DMS153 treated with DMSO at 0.1 percent for 48 hours (cell line): ENCODE measurements at regions not wholly inside any gene's neighbourhood (a gene's known extent, or its start where the extent isn't known, plus 50 kb on each side); places are given as distances from the start of the nearest gene placed in this dataset.
"Not testable (repeated sequence)": the region's sequence is repeated elsewhere in the genome, so short reads cannot be mapped to it uniquely, and the experiment has no call there.

Source experiments
- DNase-seq: peaks from one replicate; lab custom pipeline; 2025; ENCODE audit not compliant: unreplicated experiment; lab: John Stamatoyannopoulos, UW

DNA sequence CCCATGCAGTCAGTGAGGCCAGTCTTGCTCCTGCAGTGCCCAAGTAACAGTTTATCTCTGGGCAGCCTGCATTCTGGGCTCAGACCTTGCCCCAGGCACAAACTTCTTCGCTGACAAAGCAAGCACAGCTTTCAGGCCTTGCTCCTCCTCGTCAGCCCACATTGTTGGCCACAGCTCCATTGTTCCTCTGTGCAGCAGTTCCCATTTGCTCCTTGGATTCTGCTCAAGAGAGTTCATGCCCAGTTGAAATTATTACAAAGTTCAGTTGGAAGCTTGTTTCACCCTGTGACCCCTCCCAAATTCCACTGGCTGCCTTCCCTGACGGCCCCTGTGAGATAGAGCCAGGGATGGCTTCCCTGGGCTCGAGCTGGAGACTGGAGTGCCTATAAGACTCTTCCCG is 163.4 kb upstream of the DDHD1 start:
- no peak for DNase-seq

DNA sequence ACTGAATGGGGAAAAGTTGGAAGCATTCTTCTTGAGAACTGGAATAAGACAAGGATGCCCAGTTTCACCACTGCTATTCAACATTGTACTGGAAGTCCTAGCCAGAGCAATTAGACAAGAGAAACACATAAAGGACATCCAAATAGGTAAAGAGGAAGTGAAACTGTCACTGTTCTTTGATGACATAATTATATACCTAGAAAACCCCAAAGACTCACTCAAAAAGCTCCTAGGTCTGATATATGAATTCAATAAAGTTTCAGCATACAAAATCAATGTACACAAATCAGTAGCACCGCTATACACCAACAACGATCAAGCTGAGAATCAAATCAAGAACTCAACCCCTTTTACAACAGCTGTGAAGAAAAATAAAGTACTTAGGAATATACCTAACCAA is 157.3 kb upstream of the DDHD1 start:
- DNase-seq = no peak

DNA sequence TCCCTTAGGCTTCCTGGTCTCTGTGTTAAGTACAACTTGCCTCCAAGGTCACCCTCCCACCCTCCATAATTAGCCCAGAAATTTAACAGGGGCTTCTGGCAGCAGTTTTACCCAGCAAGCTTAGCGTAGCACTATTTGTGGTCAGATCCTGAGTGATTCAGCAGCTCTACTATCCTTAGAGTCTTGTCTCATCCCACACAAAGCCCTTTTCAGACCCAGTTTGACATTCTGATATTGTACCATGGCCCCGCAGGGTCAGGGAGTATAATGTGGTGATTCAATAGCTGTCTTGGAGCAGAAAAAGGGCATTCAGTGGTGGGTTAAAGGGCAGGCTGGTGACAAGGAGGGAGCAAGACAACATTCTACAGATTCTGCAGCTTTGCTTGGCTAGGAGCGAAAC is 153.8 kb upstream of the DDHD1 start:
- no peak for DNase-seq

DNA sequence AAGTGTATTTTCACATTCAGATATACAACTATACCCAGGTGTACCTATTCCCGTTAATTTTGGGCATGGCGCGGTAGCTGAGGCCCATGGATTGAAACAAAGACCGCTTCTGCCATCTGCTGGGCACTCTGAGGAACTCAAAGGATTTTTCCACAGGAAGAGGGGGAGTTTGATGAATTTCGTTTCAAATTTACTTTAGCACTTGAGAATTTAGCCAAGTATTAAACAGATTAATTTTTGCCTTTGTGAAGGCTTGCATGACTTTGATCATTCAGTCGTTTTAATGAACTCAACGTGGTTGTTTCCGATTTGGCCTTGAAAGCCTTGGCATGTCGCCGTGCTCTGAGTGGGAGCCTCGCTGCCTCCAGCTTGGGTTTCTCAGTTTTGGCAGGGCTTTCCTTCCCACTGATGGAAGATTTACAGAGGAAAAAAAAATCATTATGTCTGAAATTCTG is 153.2 kb upstream of the DDHD1 start:
- DNase-seq = peak; percentile 59

DNA sequence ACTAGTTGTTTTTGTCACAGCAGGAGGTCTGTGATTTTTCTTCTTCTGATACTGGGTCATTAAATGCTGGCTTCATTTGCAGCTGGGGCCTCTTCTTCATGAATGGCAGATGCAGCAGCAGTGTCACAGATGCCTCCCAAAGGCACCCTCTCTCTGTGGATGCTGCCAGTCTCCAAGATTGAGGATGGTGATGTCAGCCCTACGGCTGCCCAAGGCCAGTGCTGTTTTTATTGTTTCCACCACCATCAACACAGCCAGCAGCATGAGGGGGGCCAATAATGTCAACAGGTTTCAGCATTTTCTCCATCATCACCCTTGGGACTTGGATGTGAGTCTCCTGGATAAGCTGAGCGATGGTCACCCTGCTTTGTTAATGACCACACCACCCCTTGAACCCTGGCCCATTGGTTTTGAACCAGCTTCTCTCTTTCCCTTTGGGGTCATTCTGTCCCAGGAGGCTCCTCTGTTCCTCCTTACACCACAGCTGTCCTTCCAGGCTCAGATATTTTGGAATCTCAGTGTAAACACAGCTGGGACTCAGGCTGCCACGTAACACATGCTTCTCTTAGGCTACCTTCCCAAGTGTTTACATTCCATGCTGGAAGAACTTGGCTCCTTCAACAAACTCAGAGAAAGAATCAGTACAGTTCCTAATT is 151.7 kb upstream of the DDHD1 start:
- DNase-seq = no peak

DNA sequence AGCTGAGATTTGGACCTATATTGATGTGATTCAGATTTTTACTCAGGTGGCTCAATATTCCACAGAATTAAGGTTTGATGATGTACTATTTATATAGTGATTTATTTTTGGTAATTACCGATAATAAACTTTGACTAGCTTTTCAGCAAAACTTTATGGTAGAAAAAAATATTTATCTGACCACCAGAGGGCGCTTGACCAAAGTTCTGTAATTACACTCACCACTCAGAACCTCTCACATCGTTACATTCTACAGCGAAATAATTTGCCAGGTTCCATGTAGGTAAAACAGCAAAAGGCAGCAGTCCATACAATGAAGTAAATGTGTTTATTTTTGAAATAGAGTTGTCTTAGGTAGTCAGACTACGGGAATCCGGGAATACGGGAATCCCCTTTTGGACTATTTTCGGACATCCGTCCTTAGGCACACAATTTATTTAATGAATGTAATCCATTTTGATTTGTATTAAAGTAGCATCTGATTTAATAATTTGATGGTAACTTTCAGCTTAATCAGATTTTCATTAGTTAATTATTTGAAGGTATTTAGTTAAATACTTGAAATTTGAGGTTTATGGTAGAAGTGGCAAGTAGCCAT is 143.0 kb upstream of the DDHD1 start:
- DNase-seq = peak; percentile 8

DNA sequence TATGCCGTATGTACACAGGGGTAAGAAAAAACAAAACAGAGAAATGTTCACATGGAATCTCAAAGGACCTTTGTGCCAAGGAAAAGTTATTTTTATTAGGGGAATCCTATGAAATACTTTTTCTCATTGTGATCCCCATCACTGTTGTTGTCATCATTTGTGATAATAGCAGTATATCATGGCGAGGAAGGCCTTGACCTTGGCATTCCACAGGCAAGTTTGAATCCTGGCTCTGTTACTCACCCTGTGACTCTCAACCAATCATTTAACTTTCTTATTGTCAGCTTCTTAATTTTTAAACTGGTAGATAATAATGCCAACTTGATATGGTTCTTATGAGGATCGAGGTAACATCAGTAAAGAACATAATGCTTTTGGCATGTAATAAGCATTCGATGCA is 142.2 kb upstream of the DDHD1 start:
- DNase-seq = no peak

DNA sequence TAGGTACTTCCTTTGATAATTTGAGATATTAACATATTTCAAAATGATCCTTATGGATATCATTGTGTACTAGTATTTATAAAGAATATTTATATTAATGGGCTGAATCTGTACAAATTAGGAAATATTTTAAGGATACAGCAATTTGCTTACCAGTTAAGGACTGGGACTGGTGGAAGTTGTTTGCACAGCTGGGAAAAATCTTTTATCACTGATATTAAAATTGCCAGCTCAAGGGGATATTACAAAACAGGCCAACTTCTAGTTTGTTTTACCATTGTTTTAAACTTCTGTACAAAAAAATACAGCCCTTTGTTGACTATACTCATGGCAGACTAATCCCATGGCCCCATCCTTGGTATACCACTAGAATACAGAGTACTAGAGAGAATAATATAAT is 133.2 kb upstream of the DDHD1 start:
- DNase-seq = no peak

DNA sequence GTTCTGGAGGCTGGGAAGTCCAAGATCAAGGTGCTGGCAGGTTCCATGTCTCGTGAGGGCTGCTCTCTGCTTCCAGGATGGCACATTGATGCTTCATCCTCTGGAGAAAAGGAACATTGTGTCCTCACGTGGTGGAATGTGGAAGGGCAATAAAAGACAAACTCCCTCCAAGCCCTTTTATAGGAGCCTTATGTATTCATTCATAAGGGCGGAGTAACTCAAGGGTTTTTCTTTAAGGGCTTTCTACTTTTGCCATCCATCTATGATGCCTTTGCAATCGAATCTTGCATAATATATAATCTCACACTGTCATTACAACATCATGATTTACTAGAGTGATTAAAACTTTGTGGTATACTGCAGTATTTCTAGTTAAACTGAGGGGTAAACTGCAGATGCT is 132.7 kb upstream of the DDHD1 start:
- DNase-seq = no peak

DNA sequence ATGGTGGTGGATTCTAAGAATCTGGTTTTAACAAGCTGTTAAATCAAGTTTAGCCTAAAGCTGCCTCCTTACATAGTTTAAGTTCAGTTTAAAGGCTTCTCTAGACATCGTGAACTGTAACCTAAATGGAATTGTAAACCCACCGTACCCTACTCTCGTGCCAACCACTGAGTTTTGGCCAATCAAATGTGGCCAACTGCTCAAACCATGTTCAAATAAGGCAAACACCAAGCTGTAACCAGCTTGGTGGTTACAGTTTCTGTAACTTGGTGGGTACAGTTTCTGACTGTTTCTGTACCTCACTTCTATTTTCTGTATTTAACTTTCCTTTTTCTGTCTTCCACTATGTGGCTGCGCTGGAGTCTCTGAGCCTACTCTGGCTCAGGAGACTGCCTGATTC is 131.9 kb upstream of the DDHD1 start:
- DNase-seq = no peak

DNA sequence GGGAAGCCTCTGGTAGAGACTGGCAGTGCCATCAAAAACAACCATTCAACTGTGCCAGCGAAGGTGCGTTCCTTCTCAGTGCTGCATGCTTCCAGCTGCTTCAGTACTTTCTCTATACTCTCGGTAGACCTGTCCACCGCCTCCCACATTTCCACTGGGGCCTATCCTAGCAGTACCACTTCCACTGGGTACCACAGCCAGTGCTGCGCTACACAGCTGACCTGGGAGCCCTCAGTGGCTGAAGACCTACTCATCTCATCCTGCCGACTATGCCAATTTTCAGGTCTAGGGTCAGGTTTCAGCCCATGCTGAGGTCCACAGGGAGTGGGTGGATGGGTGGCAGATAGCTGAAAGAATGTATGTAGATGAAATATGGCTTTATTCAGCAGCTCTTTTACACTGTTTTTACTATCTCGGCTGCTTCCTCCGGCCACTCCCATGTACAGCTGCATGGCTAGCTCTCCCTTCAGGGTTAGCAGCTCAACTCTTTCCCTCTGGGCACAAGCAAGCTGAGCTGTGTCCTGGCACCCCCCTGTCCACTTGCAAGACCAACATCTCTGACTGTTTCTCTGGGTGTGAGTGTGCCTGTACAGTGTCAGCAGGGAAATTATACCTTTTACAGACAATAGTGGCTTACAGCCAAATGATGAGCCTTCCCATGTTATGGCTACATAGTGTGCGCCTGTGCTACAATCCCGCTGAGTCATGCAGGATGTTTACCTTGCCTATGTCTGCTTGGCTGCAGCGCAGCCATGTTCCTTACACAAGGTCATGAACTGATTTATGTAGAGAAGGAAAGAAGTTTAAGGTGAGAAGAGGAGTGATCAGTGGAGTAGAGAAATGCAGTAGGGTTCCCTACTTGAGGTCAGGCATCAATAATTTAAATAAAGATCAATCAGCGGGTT is 125.7 kb upstream of the DDHD1 start:
- no peak for DNase-seq

DNA sequence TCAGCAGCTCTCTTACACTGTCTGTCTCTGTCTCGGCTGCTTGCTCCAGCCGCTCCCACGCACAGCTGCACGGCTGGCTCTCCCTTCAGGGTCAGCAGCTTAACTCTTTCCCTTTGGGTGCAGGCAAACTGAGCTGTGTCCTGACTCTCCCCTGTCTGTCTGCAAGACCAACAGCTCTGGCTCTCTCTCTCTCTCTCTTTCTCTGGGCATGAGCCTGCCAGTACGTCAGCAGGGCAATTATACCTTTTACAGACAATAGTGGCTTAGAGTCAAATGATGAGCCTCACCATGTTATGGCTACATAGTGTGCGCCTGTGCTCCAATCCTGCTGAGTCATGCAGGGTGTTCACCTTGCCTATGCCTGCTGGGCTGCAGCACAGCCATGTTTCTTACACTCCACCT is 120.5 kb upstream of the DDHD1 start:
- DNase-seq = no peak

DNA sequence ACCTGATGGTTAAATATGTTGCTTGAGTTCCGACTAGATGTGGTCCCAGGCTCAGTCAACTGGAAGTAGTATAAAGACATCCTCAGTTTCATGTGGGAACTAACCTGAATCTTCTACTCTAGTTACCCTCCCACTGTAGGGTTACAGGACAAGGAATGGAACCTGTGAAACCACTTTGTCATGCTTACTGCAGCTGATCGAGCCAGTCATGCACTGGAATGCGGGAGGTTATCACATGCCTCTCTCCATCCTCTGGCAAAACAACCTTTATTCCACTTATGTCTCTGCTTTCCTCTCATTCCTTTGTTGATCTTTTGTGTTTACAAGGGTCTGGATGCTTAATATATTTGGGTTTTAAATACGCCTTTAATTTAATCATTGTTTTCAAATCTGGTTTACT is 111.9 kb upstream of the DDHD1 start:
- DNase-seq = no peak

DNA sequence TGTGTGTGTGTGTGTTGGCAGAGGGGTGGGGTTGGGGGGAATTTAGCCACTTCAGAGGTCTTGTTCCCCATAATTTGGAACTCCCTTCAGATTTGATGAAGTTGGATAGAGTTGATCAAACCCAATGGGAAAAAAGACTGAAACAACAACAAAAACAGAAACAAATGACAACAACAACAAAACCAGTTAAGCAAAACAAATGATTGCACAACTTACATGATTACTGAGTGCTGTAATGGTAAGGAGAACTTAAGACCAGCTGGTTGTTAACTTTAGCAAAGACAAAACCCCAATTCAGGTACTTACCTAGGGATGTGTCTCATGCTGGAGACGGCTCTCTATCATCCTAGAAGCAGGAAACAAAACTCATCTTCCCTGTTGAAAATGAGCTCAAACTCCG is 107.8 kb upstream of the DDHD1 start:
- DNase-seq = no peak

DNA sequence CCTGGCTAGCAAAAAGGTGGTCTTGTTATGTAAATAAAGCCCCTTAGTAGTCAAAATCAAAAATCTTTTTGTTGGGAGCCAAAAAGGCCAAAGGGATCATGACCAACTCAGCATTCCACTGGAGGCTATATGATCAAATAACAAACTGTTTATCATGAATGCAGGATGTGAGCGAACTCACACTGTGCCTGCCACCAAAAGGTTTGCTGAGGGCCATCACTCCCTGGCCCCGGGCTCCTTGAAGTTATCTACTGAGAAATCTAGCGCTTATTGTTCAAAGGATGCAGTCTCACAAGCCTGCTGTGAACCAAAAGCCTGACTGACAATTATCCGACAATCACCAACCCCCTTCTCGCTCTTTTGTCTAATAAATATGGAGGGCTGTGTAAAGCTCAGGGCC is 107.2 kb upstream of the DDHD1 start:
- no peak for DNase-seq

DNA sequence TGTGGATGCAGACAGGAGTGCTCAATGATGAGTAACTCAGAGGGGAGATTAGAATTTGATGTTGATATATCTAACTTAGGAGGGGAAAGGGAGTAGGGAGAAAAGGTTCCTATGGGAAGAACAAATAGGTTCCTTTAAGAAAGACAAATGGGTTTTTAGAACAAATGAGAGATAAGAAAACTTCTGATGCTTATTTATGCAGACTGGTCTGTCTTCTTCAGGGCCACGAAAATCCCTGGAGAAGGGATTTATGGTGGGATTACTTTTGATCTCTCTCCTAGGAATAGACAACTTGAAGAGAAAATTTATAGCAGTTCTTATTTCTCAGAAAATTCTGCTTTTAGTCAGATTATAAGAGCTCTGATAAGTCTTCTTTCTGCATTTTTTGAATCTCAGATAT is 99.0 kb upstream of the DDHD1 start:
- no peak for DNase-seq

DNA sequence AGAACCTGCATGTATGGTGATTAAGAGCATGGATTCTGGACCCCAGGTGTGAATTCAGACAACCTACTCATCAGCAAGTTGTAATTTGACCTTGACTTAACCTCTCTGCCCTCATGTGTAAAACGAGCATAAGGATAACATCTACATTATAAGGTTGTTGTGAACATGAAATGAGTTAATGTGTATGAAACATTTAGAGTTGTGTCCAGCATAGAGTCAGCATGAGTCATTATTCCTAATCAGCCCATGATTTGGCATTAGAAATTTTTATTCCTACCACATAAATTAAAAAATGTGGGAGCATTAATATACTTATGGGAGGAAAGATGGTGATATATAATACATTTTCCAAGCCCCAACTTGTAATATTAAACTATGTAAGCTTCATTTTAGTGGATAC is 95.9 kb upstream of the DDHD1 start:
- DNase-seq = no peak

DNA sequence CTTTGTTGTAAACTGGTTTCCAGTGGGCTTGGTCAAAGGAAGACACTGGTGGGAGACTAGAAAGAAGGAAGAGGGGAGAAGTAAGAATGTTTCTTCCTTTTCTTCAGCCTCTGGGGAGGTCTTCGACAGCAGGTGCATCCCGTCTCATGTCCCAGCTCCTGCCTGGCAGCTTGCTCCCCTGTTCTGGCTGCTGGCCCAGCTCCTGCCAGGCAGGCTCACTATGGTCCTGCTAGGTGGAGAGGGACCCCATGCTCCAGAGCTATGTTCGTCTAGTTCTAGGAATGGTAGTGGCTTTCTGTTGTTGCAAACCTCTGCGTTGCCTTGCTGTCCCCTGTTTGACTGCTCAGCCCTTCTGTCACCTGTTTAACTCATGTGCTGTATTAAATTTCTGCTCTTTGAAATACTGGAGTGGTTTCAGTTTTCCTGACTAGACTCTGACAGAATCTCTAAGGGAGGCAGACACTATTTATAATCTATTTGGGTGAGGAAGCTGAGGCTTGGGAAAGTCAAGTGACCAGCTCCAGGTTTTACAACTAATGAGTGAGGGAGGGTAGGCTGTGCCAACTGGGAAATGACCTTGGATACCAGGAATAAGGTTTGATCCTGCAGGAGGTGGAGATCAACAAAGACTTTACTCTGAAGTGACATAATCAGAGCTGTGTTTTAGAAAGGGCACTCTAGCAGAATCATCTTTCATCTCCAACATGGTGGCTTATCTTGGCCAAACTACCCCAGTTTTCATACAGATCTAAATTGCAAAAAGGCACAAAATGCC is 94.7 kb upstream of the DDHD1 start:
- no peak for DNase-seq

DNA sequence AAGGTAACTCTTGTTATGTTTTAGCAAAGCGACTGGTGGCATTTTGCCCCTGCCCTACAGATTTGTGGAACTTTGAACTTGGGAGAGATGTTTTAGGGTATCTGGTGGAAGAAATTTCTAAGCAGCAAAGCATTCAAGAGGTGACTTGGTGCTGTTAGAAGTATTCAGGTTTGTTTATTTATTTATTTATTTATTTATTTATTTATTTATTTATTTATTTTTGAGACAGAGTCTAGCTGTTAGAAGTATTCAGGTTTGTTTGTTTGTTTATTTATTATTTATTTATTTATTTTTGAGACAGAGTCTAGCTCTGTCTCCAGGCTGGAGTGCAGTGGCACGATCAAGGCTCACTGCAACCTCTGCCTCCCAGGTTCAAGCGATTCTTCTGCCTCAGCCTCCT is 89.8 kb upstream of the DDHD1 start:
- DNase-seq = not testable (repeated sequence)

DNA sequence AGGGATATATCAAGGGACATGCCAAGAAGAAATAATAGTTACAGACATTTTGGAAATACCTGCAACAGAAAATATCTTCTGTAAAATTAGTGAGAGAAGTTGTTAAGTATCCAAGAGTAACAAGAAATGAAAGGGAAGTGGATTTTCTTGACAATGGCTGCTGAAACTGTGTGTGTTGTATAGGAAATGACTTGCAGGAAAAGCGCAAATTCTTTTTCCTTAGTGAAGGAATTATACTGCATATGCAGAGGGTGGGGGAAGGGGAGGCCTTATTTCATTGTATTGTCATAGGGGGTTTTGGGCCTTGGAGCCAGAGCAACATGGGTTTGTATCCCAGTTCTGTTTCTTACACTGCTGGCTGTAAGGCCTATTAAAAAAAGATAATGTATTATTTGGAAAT is 84.4 kb upstream of the DDHD1 start:
- no peak for DNase-seq

DNA sequence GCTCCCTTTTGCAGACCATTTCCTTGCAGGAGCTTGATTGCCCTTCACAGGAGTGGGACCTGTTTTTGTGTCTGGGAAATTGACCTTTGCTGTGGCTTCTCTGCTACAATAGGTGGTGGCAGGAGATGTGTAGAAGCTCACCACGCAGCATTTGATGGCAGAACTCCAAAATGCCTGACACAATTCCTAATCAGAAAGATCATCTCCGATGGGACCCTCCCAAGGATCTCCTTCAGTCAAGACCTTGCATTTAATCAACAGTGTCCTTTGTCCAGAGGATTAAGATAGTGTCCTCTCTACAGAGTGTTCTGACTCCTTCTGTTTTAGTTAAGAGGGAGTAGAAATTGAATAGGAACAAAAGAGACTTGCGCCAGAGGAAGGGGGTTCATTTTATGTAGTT is 83.6 kb upstream of the DDHD1 start:
- DNase-seq = no peak
